IMR-90 (cell line): ENCODE measurements at regions not wholly inside any gene's neighbourhood (a gene's known extent, or its start where the extent isn't known, plus 50 kb on each side); places are given as distances from the start of the nearest gene placed in this dataset.

ENCODE experiments used
- ATAC-seq: fragments of 200-7000 bp; cut with Tn5 transposase; 2 replicates; pipeline ENCODE4 v1.9.1; 2020; ENCODE audit warnings: low read depth, mild to moderate bottlenecking, moderate library complexity
- BruUV-seq: library from RNA; stranded (reverse); fragments of 400-500 nt; replicated peaks from 2 replicates; lab custom pipeline; 2021; lab: Mats Ljungman, UMichigan
- CTCF ChIA-PET: fragments of 300-600 bp; formaldehyde crosslinking; extraction: SDS; loops from one replicate; lab custom pipeline; 2021; ENCODE audit warnings: antibody characterized with exemption; lab: Yijun Ruan, JAX
- POLR2A ChIA-PET: fragments of 300-600 bp; sonication (Branson Sonifier 250); formaldehyde crosslinking; loops from one replicate; lab custom pipeline; 2022; ENCODE audit warnings: antibody characterized with exemption; ENCODE audit not compliant: unreplicated experiment; lab: Charles Lee
- DNase-seq: peaks from one replicate; pipeline ENCODE4 v3.0.0; 2013
- H2AFZ ChIP-seq: replicated peaks from 2 replicates; pipeline ENCODE3; 2013; ENCODE audit warnings: low read length, mild to moderate bottlenecking; ENCODE audit not compliant: poor library complexity
- H2AK5ac ChIP-seq: 2 replicates; pipeline ENCODE4 v1.6.1; 2013; ENCODE audit warnings: low read depth, low read length, inconsistent platforms
- H2AK9ac ChIP-seq: replicated peaks from 2 replicates; pipeline ENCODE3; 2013; ENCODE audit warnings: mild to moderate bottlenecking, low read depth, low read length, moderate library complexity; ENCODE audit not compliant: poor library complexity
- H2BK120ac ChIP-seq: 2 replicates; pipeline ENCODE4 v1.6.1; 2013; ENCODE audit warnings: low read depth, low read length, inconsistent platforms
- H2BK15ac ChIP-seq: 3 replicates; pipeline ENCODE4 v1.6.1; 2013; ENCODE audit warnings: low read depth, low read length, inconsistent platforms
- H2BK20ac ChIP-seq: 2 replicates; pipeline ENCODE4 v1.6.1; 2013; ENCODE audit warnings: low read depth, mild to moderate bottlenecking, inconsistent platforms, low read length, moderate library complexity
- H2BK5ac ChIP-seq: 2 replicates; pipeline ENCODE4 v1.6.1; 2013; ENCODE audit warnings: mild to moderate bottlenecking, low read depth, low read length, inconsistent platforms; ENCODE audit not compliant: poor library complexity, severe bottlenecking
- H3K14ac ChIP-seq: replicated peaks from 2 replicates; pipeline ENCODE4 v1.6.1; 2013; ENCODE audit warnings: low read depth, low read length, inconsistent platforms
- H3K18ac ChIP-seq: 2 replicates; pipeline ENCODE4 v1.6.1; 2013; ENCODE audit warnings: low read depth, low read length, control low read depth
- H3K23ac ChIP-seq: 2 replicates; pipeline ENCODE4 v1.6.1; 2013; ENCODE audit warnings: low read depth, low read length, inconsistent platforms
- H3K27ac ChIP-seq: 2 replicates; pipeline ENCODE4 v1.5.1; 2013; ENCODE audit warnings: mild to moderate bottlenecking, control low read depth, low read length; ENCODE audit not compliant: insufficient read depth
- H3K27me3 ChIP-seq: 2 replicates; pipeline ENCODE4 v1.6.1; 2013; ENCODE audit warnings: low read length; ENCODE audit not compliant: control insufficient read depth, insufficient read depth
- H3K36me3 ChIP-seq: 2 replicates; pipeline ENCODE4 v1.6.1; 2013; ENCODE audit warnings: low read length, mixed read lengths; ENCODE audit not compliant: control insufficient read depth, insufficient read depth
- H3K4ac ChIP-seq: 2 replicates; pipeline ENCODE4 v1.6.1; 2013; ENCODE audit warnings: low read depth, low read length, inconsistent platforms
- H3K4me1 ChIP-seq: 2 replicates; pipeline ENCODE4 v1.6.1; 2013; ENCODE audit warnings: low read length, mixed read lengths; ENCODE audit not compliant: control insufficient read depth, insufficient read depth
- H3K4me2 ChIP-seq: 2 replicates; pipeline ENCODE4 v1.6.1; 2013; ENCODE audit warnings: low read depth, mild to moderate bottlenecking, control low read depth, low read length, moderate library complexity
- H3K4me3 ChIP-seq: 2 replicates; pipeline ENCODE4 v1.5.1; 2013; ENCODE audit warnings: low read depth, mild to moderate bottlenecking, control low read depth, low read length, moderate library complexity; ENCODE audit not compliant: insufficient read depth
- H3K56ac ChIP-seq: 2 replicates; pipeline ENCODE4 v1.6.1; 2013; ENCODE audit warnings: low read length, inconsistent platforms; ENCODE audit not compliant: insufficient read depth; ENCODE audit errors: extremely low read depth
- H3K79me1 ChIP-seq, 2 experiments: 2 replicates each; pipeline ENCODE4 v1.6.1; 2013; ENCODE audit warnings: low read length in 2 of 2, inconsistent platforms in 1 of 2, low read depth in 1 of 2
- H3K9ac ChIP-seq: 2 replicates; pipeline ENCODE4 v1.6.1; 2013; ENCODE audit warnings: low read depth, low read length, control low read depth
- H3K9me1 ChIP-seq: 2 replicates; pipeline ENCODE4 v1.6.1; 2013; ENCODE audit warnings: low read length, inconsistent platforms; ENCODE audit not compliant: insufficient read depth
- H3K9me3 ChIP-seq: 2 replicates; pipeline ENCODE4 v1.6.1; 2013; ENCODE audit warnings: low read length; ENCODE audit not compliant: control insufficient read depth, insufficient read depth
- H4K20me1 ChIP-seq: 2 replicates; pipeline ENCODE4 v1.6.1; 2013; ENCODE audit warnings: low read length, inconsistent platforms; ENCODE audit not compliant: insufficient read depth
- H4K5ac ChIP-seq: 2 replicates; pipeline ENCODE4 v1.6.1; 2013; ENCODE audit warnings: mild to moderate bottlenecking, low read depth, low read length, control low read depth
- H4K8ac ChIP-seq, 2 experiments: 2 replicates each; pipeline ENCODE4 v1.6.1; 2013; ENCODE audit warnings: low read depth in 2 of 2, low read length in 2 of 2, control low read depth in 1 of 2, inconsistent platforms in 1 of 2
- H4K91ac ChIP-seq: 2 replicates; pipeline ENCODE4 v1.6.1; 2013; ENCODE audit warnings: low read depth, low read length, inconsistent platforms; ENCODE audit not compliant: insufficient read depth
- CTCF ChIP-seq: conservative IDR thresholded peaks from 2 replicates; pipeline ENCODE4 v1.5.1; 2012; ENCODE audit warnings: mild to moderate bottlenecking, low read depth, low read length, improper control_type of control experiment
- FOS ChIP-seq: fragments of 150-350 bp; IDR thresholded peaks from 2 replicates; pipeline ENCODE4 v1.6.1; 2016; ENCODE audit warnings: low read depth, low read length
- MAZ ChIP-seq: IDR thresholded peaks from 2 replicates; pipeline ENCODE4 v1.6.1; 2012; ENCODE audit warnings: low read depth, mild to moderate bottlenecking, low read length, improper control_type of control experiment, moderate library complexity, borderline replicate concordance
- NFE2L2 ChIP-seq: fragments of 150-350 bp; IDR thresholded peaks from 2 replicates; pipeline ENCODE4 v1.6.1; 2016; ENCODE audit warnings: low read depth, mild to moderate bottlenecking, low read length
- RAD21 ChIP-seq: IDR thresholded peaks from 2 replicates; pipeline ENCODE4 v1.6.1; 2012; ENCODE audit warnings: low read length, improper control_type of control experiment
- RCOR1 ChIP-seq: IDR thresholded peaks from 2 replicates; pipeline ENCODE4 v1.6.1; 2012; ENCODE audit warnings: mild to moderate bottlenecking, low read length, improper control_type of control experiment; ENCODE audit not compliant: insufficient replicate concordance
- WGBS, 2 experiments: methylation state at CpG; one replicate each; pipeline versions ENCODE4 v1.1.5 to v1.1.7; 2013; ENCODE audit warnings: missing lambda C conversion rate in 2 of 2; ENCODE audit not compliant: insufficient read length in 1 of 2; ENCODE audit errors: extremely low coverage in 2 of 2; 5-methylcytosine and 5-hydroxymethylcytosine counted together
- dilution Hi-C: fragments of 300-500 bp; cut with HindIII; formaldehyde crosslinking; loops from one replicate; pipeline ENCODE4 v1.14.3; 2018; ENCODE audit warnings: low sequenced_read_pairs; ENCODE audit not compliant: unreplicated experiment
- in situ Hi-C: fragments of 300-500 bp; cut with MboI; formaldehyde crosslinking; loops from 3 replicates; pipeline ENCODE4 v1.14.3; 2019; ENCODE audit warnings: low sequenced_read_pairs, inconsistent platforms, mixed read lengths
- intact Hi-C: fragments of 100-400 bp; cut with micrococcal nuclease; formaldehyde crosslinking; loops from 2 replicates; pipeline ENCODE4 v1.10.0; 2022

- H3K23ac ChIP-seq: no peak overlapping the region
- ATAC-seq (no peak), DNase-seq (no peak)
- ChIA-PET CTCF (no interaction called here), POLR2A (no interaction called here)
- no peak overlapping the region for H2AK5ac ChIP-seq
- no peak overlapping the region for H4K91ac ChIP-seq
- intact Hi-C loops: no loop called here
- H4K20me1 ChIP-seq: no peaks in the 10 kb centered on the region
- dilution Hi-C loops: no loop called here
- no peak overlapping the region for H2BK120ac ChIP-seq
- H3K36me3 ChIP-seq: no peaks in the 10 kb centered on the region
- H2AFZ ChIP-seq: no peak overlapping the region
- no peak overlapping the region for H3K4me2 ChIP-seq
- no peak overlapping the region for H3K4ac ChIP-seq
- no peak overlapping the region for H4K8ac ChIP-seq
- no TSS peak for BruUV-seq
- no peak overlapping the region for H4K5ac ChIP-seq
- H3K9me1 ChIP-seq: no peaks in the 10 kb centered on the region
- H2BK15ac ChIP-seq: no peak overlapping the region
- H3K56ac ChIP-seq: no peak overlapping the region
- H3K27ac ChIP-seq: no peak overlapping the region
- no peak overlapping the region for H2BK5ac ChIP-seq
- no peak for TF ChIP-seq NFE2L2
- no peak for TF ChIP-seq RCOR1
- no peak for TF ChIP-seq FOS
- TF ChIP-seq CTCF: no peak
- TF ChIP-seq MAZ: no peak
- no peak for TF ChIP-seq RAD21
- H3K4me1 ChIP-seq: no peaks in the 10 kb centered on the region
- no peak overlapping the region for H2BK20ac ChIP-seq
- no peak overlapping the region for H3K18ac ChIP-seq
- peaks cover 37% of the 10 kb centered on the region for H3K27me3 ChIP-seq
- no peak overlapping the region for H3K4me3 ChIP-seq
- no peaks in the 10 kb centered on the region for H3K9me3 ChIP-seq
- no CpG with 5 or more reads among the region's 2 CpGs for WGBS, 2 experiments
- no peak overlapping the region for H3K9ac ChIP-seq
- in situ Hi-C loops: no loop called here
- H2AK9ac ChIP-seq: no peak overlapping the region
- H3K14ac ChIP-seq: no peak overlapping the region
- H3K79me1 ChIP-seq: no peaks in the 10 kb centered on the region
These were observed 90.2 kb downstream of the C5orf15 start for GRCh38 chr5:133878236-133878555.
